Hepatocyte (in vitro differentiated cells): ENCODE measurements at regions not wholly inside any gene's neighbourhood (a gene's known extent, or its start where the extent isn't known, plus 50 kb on each side); places are given as distances from the start of the nearest gene placed in this dataset.

Experiments used
- EZH2 ChIP-seq: fragments of 200-600 bp; sonication (generic); IDR thresholded peaks from 2 replicates; pipeline ENCODE4 v1.6.1; 2016; ENCODE audit warnings: antibody characterized with exemption, mild to moderate bottlenecking, borderline replicate concordance
- EZH2phosphoT487 ChIP-seq: fragments of 200-600 bp; sonication (generic); IDR thresholded peaks from one replicate; pipeline ENCODE4 v1.6.1; 2018; ENCODE audit warnings: antibody characterized with exemption, mild to moderate bottlenecking, low read depth, moderate library complexity; ENCODE audit not compliant: unreplicated experiment, severe bottlenecking
- TF ChIP-seq, protein P1 (sequence below): fragments of 200-600 bp; sonication (generic); IDR thresholded peaks from 2 replicates; pipeline ENCODE4 v1.5.1; 2016; ENCODE audit warnings: antibody characterized with exemption, mild to moderate bottlenecking; ENCODE audit not compliant: poor library complexity

- TF ChIP-seq, protein P1, sequence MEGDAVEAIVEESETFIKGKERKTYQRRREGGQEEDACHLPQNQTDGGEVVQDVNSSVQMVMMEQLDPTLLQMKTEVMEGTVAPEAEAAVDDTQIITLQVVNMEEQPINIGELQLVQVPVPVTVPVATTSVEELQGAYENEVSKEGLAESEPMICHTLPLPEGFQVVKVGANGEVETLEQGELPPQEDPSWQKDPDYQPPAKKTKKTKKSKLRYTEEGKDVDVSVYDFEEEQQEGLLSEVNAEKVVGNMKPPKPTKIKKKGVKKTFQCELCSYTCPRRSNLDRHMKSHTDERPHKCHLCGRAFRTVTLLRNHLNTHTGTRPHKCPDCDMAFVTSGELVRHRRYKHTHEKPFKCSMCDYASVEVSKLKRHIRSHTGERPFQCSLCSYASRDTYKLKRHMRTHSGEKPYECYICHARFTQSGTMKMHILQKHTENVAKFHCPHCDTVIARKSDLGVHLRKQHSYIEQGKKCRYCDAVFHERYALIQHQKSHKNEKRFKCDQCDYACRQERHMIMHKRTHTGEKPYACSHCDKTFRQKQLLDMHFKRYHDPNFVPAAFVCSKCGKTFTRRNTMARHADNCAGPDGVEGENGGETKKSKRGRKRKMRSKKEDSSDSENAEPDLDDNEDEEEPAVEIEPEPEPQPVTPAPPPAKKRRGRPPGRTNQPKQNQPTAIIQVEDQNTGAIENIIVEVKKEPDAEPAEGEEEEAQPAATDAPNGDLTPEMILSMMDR: no peak
- TF ChIP-seq EZH2phosphoT487 (no peak), EZH2 (no peak)
Observed at GRCh38 chr12:41904041-41904440, 240.6 kb downstream of the GXYLT1 start.
